Tibial artery (tissue), 4 donors: ENCODE measurements at regions not wholly inside any gene's neighbourhood (a gene's known extent, or its start where the extent isn't known, plus 50 kb on each side); places are given as distances from the start of the nearest gene placed in this dataset.

ENCODE experiments used
- DNase-seq, 2 donors: peaks; one replicate each; pipeline ENCODE4 v3.0.0-alpha.2; 2019
- H3K27ac ChIP-seq, 2 donors: fragments of 200-600 bp; sonication (generic) in 1 of 2; 1 replicate in 1 of 2; 2 replicates in 1 of 2; pipeline ENCODE4 v1.5.1; 2018 to 2019; ENCODE audit warnings: mild to moderate bottlenecking in 1 of 2
- H3K27me3 ChIP-seq, 2 donors: fragments of 200-600 bp; sonication (generic) in 1 of 2; one replicate each; pipeline versions ENCODE4 v1.5.1 to v1.6.0; 2016 to 2019
- H3K36me3 ChIP-seq, 3 donors: fragments of 200-600 bp; sonication (generic) in 2 of 3; one replicate each; pipeline ENCODE4 v1.5.1; 2016 to 2019; ENCODE audit warnings: mild to moderate bottlenecking in 2 of 3
- H3K4me1 ChIP-seq, 4 donors: fragments of 200-600 bp; sonication (generic) in 2 of 4; 1 replicate in 3 of 4; 2 replicates in 1 of 4; pipeline ENCODE4 v1.5.1; 2016 to 2019
- H3K4me3 ChIP-seq, 2 donors: fragments of 200-600 bp; sonication (generic) in 1 of 2; 1 replicate in 1 of 2; 2 replicates in 1 of 2; pipeline ENCODE4 v1.5.1; 2018 to 2019; ENCODE audit warnings: mild to moderate bottlenecking in 2 of 2
- H3K9me3 ChIP-seq, 3 donors: fragments of 200-600 bp; sonication (generic) in 1 of 3; one replicate each; pipeline ENCODE4 v1.5.1; 2016 to 2019
- intact Hi-C: fragments of 100-400 bp; cut with DNase I; formaldehyde crosslinking; loops from one replicate; pipeline ENCODE4 v1.15.0; 2023; ENCODE audit warnings: low total_unique reads
- TF ChIP-seq, protein P1 (sequence below), 2 experiments: fragments of 200-600 bp in 1 of 2; fragments of 450-650 bp in 1 of 2; IDR thresholded peaks; one replicate each; pipeline ENCODE4 v1.5.1; 2017 to 2019; ENCODE audit warnings: antibody characterized with exemption in 2 of 2, mild to moderate bottlenecking in 1 of 2, moderate library complexity in 1 of 2

DNA sequence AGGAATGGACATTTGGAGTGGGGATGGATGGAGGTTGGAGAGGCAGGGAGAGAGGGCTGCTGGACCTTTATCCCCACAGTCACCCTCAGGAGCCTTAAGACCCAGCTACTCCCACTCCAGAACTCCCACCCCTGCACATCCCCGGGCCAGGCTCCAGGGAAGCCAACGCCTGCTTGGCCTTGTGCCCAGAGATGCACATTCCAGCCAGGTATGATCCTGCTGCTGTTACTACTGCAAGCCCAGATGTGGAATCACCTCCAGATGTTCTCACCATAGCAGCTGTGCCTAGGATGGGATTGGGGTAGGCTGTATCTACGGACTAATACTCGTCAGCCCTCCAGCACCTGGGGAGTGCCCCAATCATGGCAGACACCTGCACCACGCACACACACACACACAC lies 71.7 kb downstream of the ZFP36L2 start:
- Histone ChIP-seq H3K27ac (no peak overlapping the region), H3K9me3 (no peaks in the 10 kb centered on the region), H3K27me3 (no peaks in the 10 kb centered on the region), H3K4me3 (no peak overlapping the region), H3K36me3 (no peaks in the 10 kb centered on the region), H3K4me1 (peaks cover 6 to 34% (median 28%) of the 10 kb centered on the region in 4 donors)
- intact Hi-C loops = loop anchor here (5.0 to 10.0 kb wide), 3 partner anchors 63 to 340 kb away; no protein-coding TSS in a partner anchor
- DNase-seq = no peak
- TF ChIP-seq, protein P1, sequence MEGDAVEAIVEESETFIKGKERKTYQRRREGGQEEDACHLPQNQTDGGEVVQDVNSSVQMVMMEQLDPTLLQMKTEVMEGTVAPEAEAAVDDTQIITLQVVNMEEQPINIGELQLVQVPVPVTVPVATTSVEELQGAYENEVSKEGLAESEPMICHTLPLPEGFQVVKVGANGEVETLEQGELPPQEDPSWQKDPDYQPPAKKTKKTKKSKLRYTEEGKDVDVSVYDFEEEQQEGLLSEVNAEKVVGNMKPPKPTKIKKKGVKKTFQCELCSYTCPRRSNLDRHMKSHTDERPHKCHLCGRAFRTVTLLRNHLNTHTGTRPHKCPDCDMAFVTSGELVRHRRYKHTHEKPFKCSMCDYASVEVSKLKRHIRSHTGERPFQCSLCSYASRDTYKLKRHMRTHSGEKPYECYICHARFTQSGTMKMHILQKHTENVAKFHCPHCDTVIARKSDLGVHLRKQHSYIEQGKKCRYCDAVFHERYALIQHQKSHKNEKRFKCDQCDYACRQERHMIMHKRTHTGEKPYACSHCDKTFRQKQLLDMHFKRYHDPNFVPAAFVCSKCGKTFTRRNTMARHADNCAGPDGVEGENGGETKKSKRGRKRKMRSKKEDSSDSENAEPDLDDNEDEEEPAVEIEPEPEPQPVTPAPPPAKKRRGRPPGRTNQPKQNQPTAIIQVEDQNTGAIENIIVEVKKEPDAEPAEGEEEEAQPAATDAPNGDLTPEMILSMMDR (IDR thresholded peaks at IDR 0.05) = no peak

DNA sequence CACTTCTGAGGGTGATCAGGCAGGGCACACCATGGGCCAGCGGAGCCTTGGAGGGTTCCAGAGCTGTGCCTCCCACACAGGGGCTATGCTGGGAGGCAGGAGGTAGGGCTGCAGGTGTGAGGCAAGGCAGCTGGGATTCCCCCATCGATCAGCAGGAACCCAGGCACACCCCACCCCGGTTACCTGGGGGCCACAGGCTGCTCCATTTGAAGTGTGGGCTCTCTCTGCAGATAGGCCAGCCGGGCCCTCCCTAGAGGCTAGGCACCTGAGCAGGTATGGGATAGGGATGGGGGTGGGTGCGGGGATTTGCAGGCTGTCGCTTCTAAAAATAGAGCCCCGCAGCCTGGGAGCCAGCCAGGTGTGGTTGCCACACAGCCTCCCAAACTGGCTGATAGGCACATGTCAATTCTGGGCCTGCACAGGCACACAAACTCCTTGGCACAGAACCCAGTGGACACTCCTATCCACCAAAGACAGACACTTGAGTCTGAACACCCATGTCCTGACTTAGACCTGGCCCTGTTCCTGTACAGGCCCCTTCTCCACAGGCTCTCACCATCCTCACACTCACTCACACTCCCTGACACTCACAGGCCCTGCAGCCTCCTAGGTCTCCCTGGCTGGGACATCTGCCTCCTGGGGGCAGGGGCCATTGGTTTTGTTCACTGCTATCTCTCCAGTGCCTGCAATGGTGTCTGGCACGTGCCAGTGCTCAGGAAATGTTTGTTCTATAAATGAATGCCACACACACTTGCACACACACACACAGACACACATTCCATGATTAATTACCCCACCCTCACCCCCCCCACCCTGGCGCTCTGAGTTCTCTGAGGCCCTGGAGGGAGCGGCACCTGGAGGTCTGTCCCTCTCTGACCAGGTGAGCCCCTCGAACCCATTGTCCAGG lies 73.4 kb downstream of the ZFP36L2 start:
- TF ChIP-seq, protein P1 (IDR thresholded peaks at IDR 0.05) = no peak
- intact Hi-C loops = loop anchor here (10.0 kb wide), 2 partner anchors 78 to 342 kb away; no protein-coding TSS in a partner anchor
- peaks cover 6 to 17% (median 11%) of the 10 kb centered on the region in 4 donors for H3K4me1 ChIP-seq
- H3K4me3 ChIP-seq = no peak overlapping the region
- DNase-seq = no peak
- H3K27me3 ChIP-seq = no peaks in the 10 kb centered on the region
- H3K27ac ChIP-seq = no peak overlapping the region
- no peaks in the 10 kb centered on the region for H3K9me3 ChIP-seq
- H3K36me3 ChIP-seq = no peaks in the 10 kb centered on the region

DNA sequence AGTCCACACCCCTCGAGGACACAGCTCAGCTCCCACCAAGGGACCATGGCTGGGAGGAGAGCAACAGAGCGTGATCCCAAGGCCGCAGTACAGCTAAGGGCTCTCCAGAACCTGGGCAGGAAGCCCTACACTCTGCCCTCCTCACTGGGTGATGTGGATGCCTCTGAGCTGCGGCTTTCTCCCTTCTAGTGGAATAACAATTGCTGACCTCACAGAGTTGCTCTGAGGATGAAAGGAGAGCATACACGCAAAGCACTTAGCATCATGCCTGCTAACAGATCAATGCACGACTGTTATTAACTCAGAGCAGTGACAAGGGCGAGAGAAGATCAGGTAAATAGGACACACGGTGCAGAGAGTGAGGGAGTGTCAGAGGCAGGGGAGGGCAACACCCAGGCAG lies 74.2 kb downstream of the ZFP36L2 start:
- H3K4me3 ChIP-seq = no peak overlapping the region
- H3K36me3 ChIP-seq = no peaks in the 10 kb centered on the region
- no peaks in the 10 kb centered on the region for H3K27me3 ChIP-seq
- peaks cover 0 to 9% (median 3%) of the 10 kb centered on the region in 4 donors for H3K4me1 ChIP-seq
- TF ChIP-seq, protein P1 (IDR thresholded peaks at IDR 0.05) = no peak
- DNase-seq = no peak
- H3K27ac ChIP-seq = no peak overlapping the region
- intact Hi-C loops = loop anchor here (10.0 kb wide), 2 partner anchors 77 to 343 kb away; no protein-coding TSS in a partner anchor
- H3K9me3 ChIP-seq = no peaks in the 10 kb centered on the region

DNA sequence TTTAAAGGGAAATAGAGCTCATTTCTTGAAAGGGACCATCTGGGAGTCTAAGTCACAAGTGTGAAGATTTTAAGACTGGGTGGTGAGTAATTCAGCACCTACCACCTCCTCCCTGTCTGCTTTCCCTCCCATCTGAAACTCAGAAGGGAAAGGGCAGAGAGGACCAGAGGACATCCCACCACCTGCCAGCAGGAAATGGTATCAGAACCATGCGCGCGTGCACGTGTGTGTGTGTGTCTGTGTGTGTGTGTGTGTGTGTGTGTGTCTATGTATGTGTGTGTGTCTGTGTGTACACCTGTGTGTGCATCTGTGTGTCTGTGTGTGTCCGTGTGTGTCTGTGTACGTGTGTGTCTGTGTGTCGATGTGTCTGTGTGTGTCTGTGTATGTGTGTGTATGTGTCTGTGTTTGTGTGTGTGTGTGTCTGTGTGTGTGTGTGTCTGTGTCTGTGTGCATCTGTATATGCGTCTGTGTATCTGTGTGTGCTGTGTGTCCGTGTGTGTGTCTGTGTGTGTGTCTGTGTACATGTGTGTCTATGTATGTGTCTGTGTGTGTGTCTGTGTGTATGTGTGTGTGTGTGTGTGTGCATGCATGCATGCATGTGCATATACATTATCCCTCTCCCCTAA lies 76.8 kb downstream of the ZFP36L2 start:
- no peak overlapping the region for H3K27ac ChIP-seq
- intact Hi-C loops = loop anchor here (5.0 to 10.0 kb wide), 3 partner anchors 37 to 345 kb away; no protein-coding TSS in a partner anchor
- TF ChIP-seq, protein P1 (IDR thresholded peaks at IDR 0.05) = no peak
- H3K4me1 ChIP-seq = peaks cover 0 to 4% (median 0%) of the 10 kb centered on the region in 4 donors
- no peak for DNase-seq
- H3K36me3 ChIP-seq = no peaks in the 10 kb centered on the region
- H3K27me3 ChIP-seq = no peaks in the 10 kb centered on the region
- no peak overlapping the region for H3K4me3 ChIP-seq
- no peaks in the 10 kb centered on the region for H3K9me3 ChIP-seq

DNA sequence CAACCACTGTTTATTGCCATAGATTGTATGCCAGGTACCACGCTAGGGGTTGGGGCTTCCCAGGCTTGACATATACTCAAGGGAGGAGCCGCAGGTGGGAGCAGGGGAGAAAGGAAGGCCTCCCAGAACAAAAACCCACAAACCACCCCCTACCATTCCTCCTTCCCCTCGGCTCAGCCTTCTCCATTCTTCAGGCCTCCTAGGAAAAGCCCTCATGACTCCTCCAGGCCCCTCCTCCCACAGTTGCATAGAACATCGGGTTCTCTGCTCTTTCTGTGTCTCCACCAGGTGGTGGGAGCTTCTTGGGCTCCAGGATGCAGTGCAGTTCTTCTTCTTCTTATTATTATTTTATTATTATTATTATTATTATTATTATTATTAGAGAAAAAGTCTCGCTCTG lies 80.3 kb downstream of the ZFP36L2 start:
- DNase-seq = no peak
- Histone ChIP-seq H3K36me3 (no peaks in the 10 kb centered on the region), H3K27me3 (no peaks in the 10 kb centered on the region), H3K4me3 (no peak overlapping the region), H3K9me3 (no peaks in the 10 kb centered on the region), H3K4me1 (no peaks in the 10 kb centered on the region), H3K27ac (no peak overlapping the region)
- TF ChIP-seq, protein P1 (IDR thresholded peaks at IDR 0.05) = no peak
- intact Hi-C loops = loop anchor here (5.0 kb wide), 1 partner anchor 34 kb away; no protein-coding TSS in a partner anchor
